Pancreas (tissue), 10 donors: ENCODE measurements at regions not wholly inside any gene's neighbourhood (a gene's known extent, or its start where the extent isn't known, plus 50 kb on each side); places are given as distances from the start of the nearest gene placed in this dataset.

Experiments used
- ATAC-seq, 4 donors: fragments of 200-7000 bp; cut with Tn5 transposase; one replicate each; pipeline versions ENCODE4 v1.8.0 to v1.9.1; 2020; ENCODE audit warnings: mild to moderate bottlenecking in 4 of 4, moderate library complexity in 4 of 4
- DNase-seq, 6 donors: peaks; one replicate each; pipeline ENCODE4 v3.0.0-alpha.2; 2020
- FAIRE-seq: peaks from 2 replicates; lab custom pipeline; 2012; peaks lifted over from hg19 to GRCh38; lab: Jason Lieb, UNC
- H3K27ac ChIP-seq, 4 donors: fragments of 200-600 bp; sonication (generic); 1 replicate in 3 of 4; 2 replicates in 1 of 4; pipeline versions ENCODE4 v1.5.0 to v1.8.0; 2020
- H3K27me3 ChIP-seq, 4 donors: fragments of 200-600 bp; one replicate each; pipeline ENCODE4 v1.8.0; 2021
- H3K36me3 ChIP-seq, 3 donors: fragments of 200-600 bp; sonication (generic) in 1 of 3; one replicate each; pipeline versions ENCODE4 v1.5.0 to v1.8.0; 2020 to 2021
- H3K4me1 ChIP-seq, 3 donors: fragments of 200-600 bp; one replicate each; pipeline ENCODE4 v1.8.0; 2021
- H3K4me3 ChIP-seq, 4 donors: fragments of 200-600 bp; sonication (generic) in 2 of 4; one replicate each; pipeline versions ENCODE4 v1.5.0 to v1.8.0; 2020 to 2021
- H3K9me3 ChIP-seq, 4 donors: fragments of 200-600 bp; one replicate each; pipeline ENCODE4 v1.8.0; 2021
- CTCF ChIP-seq, 4 donors: fragments of 200-600 bp; sonication (generic) in 3 of 4; IDR thresholded peaks; one replicate each; pipeline versions ENCODE4 v1.5.0 to v1.8.0; 2021; ENCODE audit warnings: antibody characterized with exemption in 4 of 4
- WGBS, 2 donors: extraction: QIAGEN DNeasy Blood & Tissue Kit; methylation state at CpG; one replicate each; pipeline ENCODE4 v1.1.7; 2013; 5-methylcytosine and 5-hydroxymethylcytosine counted together
- intact Hi-C, 3 donors: fragments of 100-400 bp; cut with DNase I; formaldehyde crosslinking; loops; one replicate each; pipeline versions ENCODE4 v1.11.1 to v1.14.2; 2022
- donor health status: healthy with polysubstance abuse.
- donor health status: DM: no; HTN: no; CAD: no; lungs with moderate emphysema.
- donor health status: DM: no; HTN: no; CAD: no.
- donor health status: control.
- donor health status: control.
- donor health status: Bipolar disorder and iron deficiency.
- donor health status: DM: yes; HTN: yes; CAD: no.
- donor health status: DM: no; HTN: no; CAD: no.
- donor health status: DM: no; HTN: no; CAD: no.
- donor health status: DM: yes; HTN: yes; CAD: no.

GRCh38 chr4:59685626-59686025, 1514.5 kb upstream of the ADGRL3 start:
- no peak for FAIRE-seq
- WGBS, 2 donors, result 73 to 78% methylated on average over 1 of the region's 1 CpG

GRCh38 chr4:59689149-59689548, 1511.0 kb upstream of the ADGRL3 start:
- H3K27me3 ChIP-seq, result no peaks in the 10 kb centered on the region
- 85 to 92% methylated on average over 6 of the region's 6 CpGs for WGBS, 2 donors
- intact Hi-C loops, result no loop called here
- ATAC-seq (no peak), FAIRE-seq (no peak), DNase-seq (no peak)
- H3K9me3 ChIP-seq, result no peaks in the 10 kb centered on the region
- no peaks in the 10 kb centered on the region for H3K36me3 ChIP-seq
- H3K4me1 ChIP-seq, result no peaks in the 10 kb centered on the region
- H3K4me3 ChIP-seq, result no peak overlapping the region
- no peak overlapping the region for H3K27ac ChIP-seq
- TF ChIP-seq CTCF (IDR thresholded peaks at IDR 0.05), result no peak

More at GRCh38 chr4:59685626-59686025, 1514.5 kb upstream of the ADGRL3 start:
- Histone ChIP-seq H3K4me3 (no peak overlapping the region), H3K9me3 (no peaks in the 10 kb centered on the region), H3K27me3 (no peaks in the 10 kb centered on the region), H3K27ac (no peak overlapping the region), H3K4me1 (no peaks in the 10 kb centered on the region), H3K36me3 (no peaks in the 10 kb centered on the region)
- intact Hi-C loops, result no loop called here
- no peak for ATAC-seq
- no peak for DNase-seq
- no peak for TF ChIP-seq CTCF (IDR thresholded peaks at IDR 0.05)

- peak in 2 of 4 donors; percentile 44 to 73 for ATAC-seq
- DNase-seq, result no peak
- H3K36me3 ChIP-seq, result no peaks in the 10 kb centered on the region
- no peak overlapping the region for H3K27ac ChIP-seq
- no peak for TF ChIP-seq CTCF (IDR thresholded peaks at IDR 0.05)
- no peak for FAIRE-seq
- 60 to 62% methylated on average over 5 of the region's 5 CpGs for WGBS, 2 donors
- peaks cover 0 to 8% (median 0%) of the 10 kb centered on the region in 3 donors for H3K4me1 ChIP-seq
- no peak overlapping the region for H3K4me3 ChIP-seq
- no peaks in the 10 kb centered on the region for H3K27me3 ChIP-seq
- intact Hi-C loops, result no loop called here
- H3K9me3 ChIP-seq, result no peaks in the 10 kb centered on the region
Observed at GRCh38 chr4:59695355-59696053, 1504.6 kb upstream of the ADGRL3 start.

GRCh38 chr4:59698041-59698440, 1502.1 kb upstream of the ADGRL3 start:
- no peak for DNase-seq
- Histone ChIP-seq H3K4me3 (no peak overlapping the region), H3K36me3 (no peaks in the 10 kb centered on the region), H3K27ac (no peak overlapping the region), H3K9me3 (no peaks in the 10 kb centered on the region), H3K27me3 (no peaks in the 10 kb centered on the region), H3K4me1 (peaks cover 0 to 8% (median 0%) of the 10 kb centered on the region in 3 donors)
- TF ChIP-seq CTCF (IDR thresholded peaks at IDR 0.05), result no peak
- intact Hi-C loops, result no loop called here
- ATAC-seq, result no peak
- no peak for FAIRE-seq
- WGBS, 2 donors, result 91 to 100% methylated on average over 2 of the region's 2 CpGs

- TF ChIP-seq CTCF (IDR thresholded peaks at IDR 0.05), result no peak
- no peak for DNase-seq
- no peak for FAIRE-seq
- Histone ChIP-seq H3K36me3 (no peaks in the 10 kb centered on the region), H3K4me3 (no peak overlapping the region), H3K4me1 (peaks cover 0 to 3% (median 0%) of the 10 kb centered on the region in 3 donors), H3K27ac (no peak overlapping the region), H3K9me3 (no peaks in the 10 kb centered on the region), H3K27me3 (no peaks in the 10 kb centered on the region)
- intact Hi-C loops, result no loop called here
- ATAC-seq, result no peak
- WGBS, 2 donors, result 69 to 81% methylated on average over 2 of the region's 2 CpGs
Observed at GRCh38 chr4:59700651-59701050, 1499.5 kb upstream of the ADGRL3 start.
